Stomach (tissue), 8 donors: ENCODE measurements at regions not wholly inside any gene's neighbourhood (a gene's known extent, or its start where the extent isn't known, plus 50 kb on each side); places are given as distances from the start of the nearest gene placed in this dataset.
A peak's percentile ranks its signal among the peaks of the same experiment; 100 is the strongest.

ENCODE experiments used
- DNase-seq, 2 donors: peaks; one replicate each; pipeline versions ENCODE4 v3.0.0 to v3.0.0-alpha.2; 2013 to 2019
- H3K27ac ChIP-seq, 5 donors: fragments of 200-600 bp in 4 of 5; sonication (generic) in 4 of 5; one replicate each; pipeline ENCODE4 v1.5.1; 2013 to 2019; ENCODE audit warnings: mild to moderate bottlenecking in 1 of 5, moderate library complexity in 1 of 5
- H3K27me3 ChIP-seq, 3 donors: fragments of 200-600 bp; sonication (generic); one replicate each; pipeline ENCODE4 v1.5.1; 2017 to 2019; ENCODE audit warnings: mixed run types in 1 of 3
- H3K36me3 ChIP-seq, 4 donors: fragments of 200-600 bp; sonication (generic); 1 replicate in 3 of 4; 2 replicates in 1 of 4; pipeline ENCODE4 v1.5.1; 2016 to 2019
- H3K4me1 ChIP-seq, 4 donors: fragments of 200-600 bp; sonication (generic); one replicate each; pipeline ENCODE4 v1.5.1; 2016 to 2019
- H3K4me3 ChIP-seq, 4 donors: fragments of 200-600 bp; sonication (generic) in 3 of 4; one replicate each; pipeline ENCODE4 v1.5.1; 2016 to 2019; ENCODE audit warnings: mild to moderate bottlenecking in 1 of 4
- H3K9me3 ChIP-seq, 4 donors: fragments of 200-600 bp; sonication (generic); one replicate each; pipeline ENCODE4 v1.5.1; 2016 to 2019
- CTCF ChIP-seq, 7 experiments: fragments of 450-650 bp in 4 of 7; fragments of 200-600 bp in 3 of 7; sonication (generic) in 3 of 7; IDR thresholded peaks; one replicate each; pipeline ENCODE4 v1.5.1; 2016 to 2019; ENCODE audit warnings: antibody characterized with exemption in 7 of 7, control low read depth in 2 of 7, mild to moderate bottlenecking in 1 of 7
- EP300 ChIP-seq: sonication (generic); formaldehyde crosslinking; IDR thresholded peaks from one replicate; pipeline ENCODE4 v1.6.1; 2017; ENCODE audit warnings: antibody characterized with exemption
- POLR2A ChIP-seq, 4 donors: fragments of 450-650 bp; IDR thresholded peaks; one replicate each; pipeline ENCODE4 v1.6.1; 2016; ENCODE audit warnings: antibody characterized with exemption in 4 of 4, control low read depth in 2 of 4, mild to moderate bottlenecking in 1 of 4, moderate library complexity in 1 of 4
- POLR2AphosphoS5 ChIP-seq, 3 donors: sonication (generic); formaldehyde crosslinking; IDR thresholded peaks; one replicate each; pipeline ENCODE4 v1.6.1; 2016; ENCODE audit warnings: antibody characterized with exemption in 3 of 3
- WGBS, 5 donors: extraction: QIAGEN DNeasy Blood & Tissue Kit in 3 of 5; methylation state at CpG; one replicate each; pipeline versions ENCODE4 v1.1.5 to v1.1.7; 2013 to 2018; 5-methylcytosine and 5-hydroxymethylcytosine counted together
- intact Hi-C: fragments of 100-400 bp; cut with DNase I; formaldehyde crosslinking; loops from one replicate; pipeline ENCODE4 v1.15.1; 2023; ENCODE audit warnings: low total_unique reads
- donor health status: healthy with polysubstance abuse.
- donor health status: Bipolar disorder and iron deficiency.
- donor health status: healthy.

DNA sequence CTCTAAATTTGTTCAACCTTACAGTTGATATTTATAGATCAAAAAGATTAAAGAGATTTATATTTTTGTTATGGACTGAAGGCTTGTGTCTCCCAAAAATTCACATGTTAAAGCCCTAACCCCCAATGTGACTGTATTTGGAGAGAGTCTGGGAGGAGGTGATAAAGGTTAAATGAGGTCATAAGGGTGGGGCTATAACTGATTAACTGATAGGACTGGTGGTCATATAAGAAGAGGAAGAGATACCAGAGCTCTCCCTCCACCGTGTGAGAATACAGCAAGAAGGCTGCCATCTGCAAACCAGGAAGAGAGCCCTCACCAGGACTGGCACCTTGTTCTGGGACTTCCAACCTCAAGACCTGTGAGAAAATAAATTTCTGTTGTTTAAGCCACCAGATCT, 264.3 kb downstream of the ENC1 start:
- no peak for DNase-seq
- no peak for TF ChIP-seq POLR2AphosphoS5 (IDR thresholded peaks at IDR 0.05)
- TF ChIP-seq CTCF (IDR thresholded peaks at IDR 0.05) = no peak
- TF ChIP-seq EP300 = no peak
- TF ChIP-seq POLR2A (IDR thresholded peaks at IDR 0.05) = no peak
- Histone ChIP-seq H3K36me3 (no peaks in the 10 kb centered on the region), H3K4me3 (no peak overlapping the region), H3K27me3 (no peaks in the 10 kb centered on the region), H3K9me3 (no peaks in the 10 kb centered on the region), H3K27ac (no peak overlapping the region), H3K4me1 (peaks cover 4 to 10% (median 6%) of the 10 kb centered on the region in 4 donors)
- intact Hi-C loops = no loop called here
- WGBS, 5 donors = 48 to 67% (median 63%) methylated on average over 1 of the region's 1 CpG

- H3K36me3 ChIP-seq = no peaks in the 10 kb centered on the region
- no peak overlapping the region for H3K27ac ChIP-seq
- TF ChIP-seq CTCF (IDR thresholded peaks at IDR 0.05) (no peak), POLR2A (IDR thresholded peaks at IDR 0.05) (no peak), POLR2AphosphoS5 (IDR thresholded peaks at IDR 0.05) (no peak), EP300 (no peak)
- H3K4me1 ChIP-seq = peaks cover 4 to 6% (median 5%) of the 10 kb centered on the region in 4 donors
- no peaks in the 10 kb centered on the region for H3K27me3 ChIP-seq
- 43 to 72% (median 44%) methylated on average over 2 of the region's 2 CpGs for WGBS, 5 donors
- no peaks in the 10 kb centered on the region for H3K9me3 ChIP-seq
- H3K4me3 ChIP-seq = no peak overlapping the region
- intact Hi-C loops = no loop called here
- DNase-seq = no peak
Measured at GRCh38 chr5:74375271-74375670, 265.3 kb downstream of the ENC1 start.

DNA sequence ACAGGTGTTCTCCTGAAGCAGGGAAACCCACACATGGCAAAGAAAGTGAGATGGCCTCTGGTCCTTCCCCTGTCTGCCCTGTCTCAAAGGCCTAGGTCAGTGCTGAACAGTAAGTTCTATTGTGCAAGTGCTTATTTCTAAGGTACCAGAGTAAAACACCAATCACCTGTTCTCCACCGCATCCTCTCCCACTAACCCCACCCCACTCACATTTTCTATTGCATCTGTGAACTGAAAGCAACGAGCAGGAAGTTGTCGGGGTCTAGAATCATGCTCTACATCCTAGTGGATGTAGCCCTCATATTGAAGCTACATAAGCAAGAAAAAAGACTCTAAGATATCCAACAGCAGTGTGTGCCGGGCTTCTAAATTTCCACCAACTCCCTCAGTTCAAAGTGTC, 265.9 kb downstream of the ENC1 start:
- no peaks in the 10 kb centered on the region for H3K9me3 ChIP-seq
- WGBS, 5 donors = 73 to 84% (median 76%) methylated on average over 4 of the region's 4 CpGs
- no peak for DNase-seq
- no peak overlapping the region for H3K4me3 ChIP-seq
- peaks cover 0 to 3% (median under 1%) of the 10 kb centered on the region in 4 donors for H3K4me1 ChIP-seq
- no peaks in the 10 kb centered on the region for H3K27me3 ChIP-seq
- no peak overlapping the region for H3K27ac ChIP-seq
- no peak for TF ChIP-seq EP300
- intact Hi-C loops = no loop called here
- no peaks in the 10 kb centered on the region for H3K36me3 ChIP-seq

DNA sequence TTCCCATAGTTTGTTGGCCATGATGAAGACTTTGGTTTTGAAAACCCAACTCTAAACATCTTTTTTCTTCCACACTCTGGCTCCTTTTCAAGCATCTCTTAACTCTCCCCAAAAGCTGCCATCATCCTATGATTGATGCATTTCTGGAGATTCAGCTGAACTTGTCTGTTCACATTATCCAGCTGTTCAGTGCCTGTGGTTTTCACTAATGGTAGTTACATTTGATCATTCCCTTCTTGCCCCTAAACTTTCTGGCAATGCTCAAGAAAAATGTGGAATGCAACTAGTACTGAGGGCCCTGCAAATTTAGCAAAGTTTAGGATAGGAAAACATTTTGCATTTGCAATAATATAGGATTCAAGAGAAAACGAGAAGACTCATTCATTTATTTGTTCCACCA, 267.5 kb downstream of the ENC1 start:
- TF ChIP-seq POLR2A (IDR thresholded peaks at IDR 0.05) = no peak
- no peak for TF ChIP-seq POLR2AphosphoS5 (IDR thresholded peaks at IDR 0.05)
- no peak for TF ChIP-seq EP300
- TF ChIP-seq CTCF (IDR thresholded peaks at IDR 0.05) = no peak
- Histone ChIP-seq H3K27me3 (no peaks in the 10 kb centered on the region), H3K27ac (no peak overlapping the region), H3K9me3 (no peaks in the 10 kb centered on the region), H3K4me1 (no peaks in the 10 kb centered on the region), H3K4me3 (no peak overlapping the region), H3K36me3 (no peaks in the 10 kb centered on the region)
- intact Hi-C loops = no loop called here
- WGBS, 5 donors = 56 to 74% (median 71%) methylated on average over 1 of the region's 1 CpG
- DNase-seq = peak in 1 of 2 donors; percentile 51

DNA sequence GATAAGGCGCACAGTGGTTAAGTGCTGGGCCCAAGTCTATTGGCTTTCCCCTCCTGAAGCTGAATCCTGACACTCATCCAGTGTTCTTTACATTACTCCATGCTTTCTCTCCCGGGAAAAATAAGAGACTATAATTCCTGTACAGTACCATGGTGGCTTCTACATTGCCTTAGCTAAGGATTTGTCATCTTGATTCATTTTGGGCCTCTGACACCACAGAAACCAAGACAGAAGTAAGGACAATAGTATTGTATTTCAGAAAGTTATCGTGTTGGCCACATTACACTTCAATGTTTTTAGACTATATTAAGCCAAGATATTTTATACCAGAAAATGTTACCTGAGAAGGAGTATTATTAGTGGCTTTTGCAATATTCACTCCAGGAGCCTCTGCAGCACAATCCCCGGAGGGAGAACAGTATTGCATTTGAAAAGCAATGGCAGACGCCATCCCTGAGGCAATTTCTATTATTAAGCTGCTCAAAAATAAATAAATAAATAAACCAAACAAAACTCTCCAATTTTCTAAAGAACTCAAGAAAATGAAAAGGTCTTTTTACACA, 267.9 kb downstream of the ENC1 start:
- WGBS, 5 donors = 84 to 92% (median 88%) methylated on average over 5 of the region's 5 CpGs
- Histone ChIP-seq H3K4me1 (no peaks in the 10 kb centered on the region), H3K4me3 (no peak overlapping the region), H3K27me3 (no peaks in the 10 kb centered on the region), H3K9me3 (no peaks in the 10 kb centered on the region), H3K27ac (no peak overlapping the region), H3K36me3 (no peaks in the 10 kb centered on the region)
- DNase-seq = no peak
- no peak for TF ChIP-seq CTCF (IDR thresholded peaks at IDR 0.05)
- TF ChIP-seq POLR2A (IDR thresholded peaks at IDR 0.05) = no peak
- no peak for TF ChIP-seq POLR2AphosphoS5 (IDR thresholded peaks at IDR 0.05)
- TF ChIP-seq EP300 = no peak
- intact Hi-C loops = no loop called here
